Suprapubic skin (tissue), 4 donors: ENCODE measurements at regions not wholly inside any gene's neighbourhood (a gene's known extent, or its start where the extent isn't known, plus 50 kb on each side); places are given as distances from the start of the nearest gene placed in this dataset.

Experiments
- CTCF ChIP-seq, 2 donors: fragments of 200-600 bp in 1 of 2; fragments of 450-650 bp in 1 of 2; sonication (generic) in 1 of 2; IDR thresholded peaks; one replicate each; pipeline ENCODE4 v1.5.1; 2016 to 2019; ENCODE audit warnings: antibody characterized with exemption in 2 of 2, mild to moderate bottlenecking in 1 of 2, moderate library complexity in 1 of 2
- EP300 ChIP-seq: sonication (generic); formaldehyde crosslinking; IDR thresholded peaks from one replicate; pipeline ENCODE4 v1.6.1; 2017; ENCODE audit warnings: antibody characterized with exemption
- POLR2A ChIP-seq, 2 donors: fragments of 450-650 bp; IDR thresholded peaks; one replicate each; pipeline ENCODE4 v1.6.1; 2017; ENCODE audit warnings: antibody characterized with exemption in 2 of 2, mild to moderate bottlenecking in 2 of 2, moderate library complexity in 2 of 2
- POLR2AphosphoS5 ChIP-seq, 3 donors: sonication (generic); formaldehyde crosslinking; IDR thresholded peaks; one replicate each; pipeline ENCODE4 v1.6.1; 2017; ENCODE audit warnings: antibody characterized with exemption in 3 of 3

- TF ChIP-seq POLR2AphosphoS5 (IDR thresholded peaks at IDR 0.05) (no peak), EP300 (no peak), POLR2A (IDR thresholded peaks at IDR 0.05) (no peak), CTCF (IDR thresholded peaks at IDR 0.05) (no peak)
Measured at GRCh38 chr5:68380078-68380477, 164.5 kb downstream of the PIK3R1 start.
